Activated CD8-positive, alpha-beta memory T cell treated with anti-CD3 and anti-CD28 coated beads for 24 hours (primary cell): ENCODE measurements at regions not wholly inside any gene's neighbourhood (a gene's known extent, or its start where the extent isn't known, plus 50 kb on each side); places are given as distances from the start of the nearest gene placed in this dataset.
A peak's percentile ranks its signal among the peaks of the same experiment; 100 is the strongest.

ENCODE experiments used
- DNase-seq: peaks from one replicate; pipeline ENCODE4 v3.0.0-alpha.2; 2020

DNA sequence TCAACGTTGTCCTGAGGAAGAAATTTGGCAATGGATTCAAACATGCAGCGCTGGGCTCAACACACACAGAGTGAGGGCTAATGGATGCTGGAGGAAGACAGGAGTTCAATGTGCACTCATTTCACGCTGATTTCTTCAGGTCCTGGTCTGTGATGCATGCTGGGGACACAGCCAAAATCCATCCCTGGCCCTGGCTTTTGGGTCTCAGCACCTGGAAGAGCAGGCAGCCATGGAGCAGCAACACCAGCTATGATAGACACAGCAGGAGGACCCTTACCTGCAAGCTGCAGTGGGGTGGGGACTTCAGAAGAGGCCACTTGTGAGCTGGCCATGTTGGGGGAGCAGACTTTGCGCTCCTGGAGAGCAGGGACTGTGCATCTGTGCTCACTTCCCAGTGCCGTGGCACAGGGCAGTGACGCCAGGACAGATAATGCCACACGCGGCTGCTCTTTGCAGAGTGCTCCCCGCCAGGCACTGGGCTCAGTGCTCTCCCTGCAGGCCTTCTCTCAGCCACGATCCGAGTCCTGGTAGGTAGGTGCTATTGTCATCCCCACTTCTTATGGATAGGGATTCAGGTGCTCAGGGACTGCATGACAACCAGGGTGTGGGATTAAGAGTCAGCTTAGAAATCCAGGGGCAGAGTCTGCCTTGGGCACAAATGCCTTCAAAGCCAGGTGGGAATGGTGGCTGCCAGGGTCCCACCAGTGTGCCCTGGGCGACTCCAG is 138.8 kb upstream of the UNC5B start:
- DNase-seq = no peak

DNA sequence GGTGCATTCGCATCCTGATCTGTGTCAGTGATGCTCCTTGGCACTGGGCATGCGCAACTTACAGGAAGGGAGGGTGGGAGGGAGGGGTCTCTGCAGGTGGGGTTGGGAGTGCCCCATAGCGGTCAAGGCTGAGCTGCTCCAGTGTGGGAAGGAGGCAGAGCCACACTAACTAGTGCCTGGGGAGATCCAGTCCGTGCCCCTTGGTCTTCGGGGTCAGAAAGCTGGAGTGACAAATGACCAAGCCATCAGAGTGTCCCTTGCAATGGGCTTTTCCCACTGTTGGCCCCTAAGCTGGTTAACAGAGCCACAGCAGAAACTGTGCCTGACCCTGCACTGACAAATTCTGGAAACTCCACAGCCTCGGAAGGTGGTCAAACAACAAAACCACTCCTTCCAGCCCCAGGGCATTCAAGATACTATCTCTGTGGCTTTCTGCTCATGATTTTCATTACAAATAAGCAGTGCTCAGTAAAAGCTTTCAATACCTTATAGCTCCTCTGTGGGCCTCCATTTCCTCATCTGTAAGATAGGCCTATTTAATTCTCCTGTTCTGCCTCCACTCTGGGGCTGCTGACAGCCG is 138.1 kb upstream of the UNC5B start:
- DNase-seq = no peak

DNA sequence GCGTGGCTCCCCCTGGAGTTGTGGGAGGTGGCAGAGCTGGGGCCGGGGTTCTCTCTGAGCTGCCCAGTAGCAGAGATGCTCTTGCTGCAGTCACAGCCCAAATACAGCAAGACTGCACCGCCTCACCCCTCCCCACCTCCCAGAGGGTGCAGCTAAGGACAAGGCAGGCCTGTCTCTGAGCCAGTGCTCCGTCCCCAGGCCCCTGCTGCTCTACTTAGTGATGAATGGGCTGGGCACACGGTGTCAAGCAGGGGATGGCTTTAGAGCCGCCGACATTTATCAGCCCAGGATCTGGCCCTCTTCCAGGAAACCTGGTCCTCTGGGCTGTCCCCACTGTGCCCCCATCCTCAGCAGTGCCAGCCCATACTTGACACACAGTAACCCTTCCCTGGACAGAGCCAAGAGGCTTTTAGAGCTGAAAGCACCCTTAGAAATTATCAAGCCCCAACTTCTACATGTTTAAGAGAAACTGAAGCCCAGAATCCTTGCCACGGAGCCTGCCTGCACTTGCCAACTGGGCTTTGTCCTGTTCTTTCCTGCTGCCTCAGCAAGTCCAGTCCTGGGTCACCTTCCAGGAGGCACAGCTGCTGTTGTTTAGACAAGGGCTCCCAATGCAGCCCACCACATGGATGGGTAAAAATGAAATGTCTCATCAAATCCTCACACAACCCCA is 137.1 kb upstream of the UNC5B start:
- DNase-seq = no peak

DNA sequence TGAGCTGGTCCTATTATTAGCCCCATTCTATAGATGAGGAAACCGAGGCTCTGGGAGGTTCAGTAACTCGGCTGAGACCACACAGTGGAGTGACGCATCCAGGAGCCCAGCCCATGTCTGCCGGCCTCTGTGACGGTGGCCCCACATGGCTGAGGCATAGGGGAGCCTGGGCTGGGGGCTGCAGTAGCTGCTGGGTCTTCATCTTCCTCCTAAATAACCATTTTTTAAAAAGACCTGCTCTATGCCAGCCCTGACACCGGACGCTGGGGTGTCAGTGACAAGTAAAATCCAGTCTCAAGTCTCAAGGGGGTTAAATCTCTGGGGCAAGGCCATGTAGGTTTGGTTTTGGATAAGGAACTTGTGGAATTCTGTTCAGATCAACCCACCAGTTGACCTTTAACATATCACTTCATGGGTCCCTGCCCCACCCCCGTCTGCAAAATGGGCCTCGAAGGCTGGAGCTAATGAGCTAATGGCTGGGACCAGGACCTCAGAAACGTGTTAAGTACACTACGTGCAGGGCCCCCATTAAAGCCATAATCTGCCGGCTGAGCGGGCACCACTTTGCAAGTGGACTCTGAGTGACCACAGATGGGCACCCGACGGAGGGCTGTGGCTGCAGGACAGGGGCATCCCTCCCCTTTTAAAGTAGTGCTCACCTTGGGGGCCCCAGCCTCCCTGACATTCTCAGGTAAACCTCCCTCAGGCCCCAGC is 136.5 kb upstream of the UNC5B start:
- peak; percentile 45 for DNase-seq

DNA sequence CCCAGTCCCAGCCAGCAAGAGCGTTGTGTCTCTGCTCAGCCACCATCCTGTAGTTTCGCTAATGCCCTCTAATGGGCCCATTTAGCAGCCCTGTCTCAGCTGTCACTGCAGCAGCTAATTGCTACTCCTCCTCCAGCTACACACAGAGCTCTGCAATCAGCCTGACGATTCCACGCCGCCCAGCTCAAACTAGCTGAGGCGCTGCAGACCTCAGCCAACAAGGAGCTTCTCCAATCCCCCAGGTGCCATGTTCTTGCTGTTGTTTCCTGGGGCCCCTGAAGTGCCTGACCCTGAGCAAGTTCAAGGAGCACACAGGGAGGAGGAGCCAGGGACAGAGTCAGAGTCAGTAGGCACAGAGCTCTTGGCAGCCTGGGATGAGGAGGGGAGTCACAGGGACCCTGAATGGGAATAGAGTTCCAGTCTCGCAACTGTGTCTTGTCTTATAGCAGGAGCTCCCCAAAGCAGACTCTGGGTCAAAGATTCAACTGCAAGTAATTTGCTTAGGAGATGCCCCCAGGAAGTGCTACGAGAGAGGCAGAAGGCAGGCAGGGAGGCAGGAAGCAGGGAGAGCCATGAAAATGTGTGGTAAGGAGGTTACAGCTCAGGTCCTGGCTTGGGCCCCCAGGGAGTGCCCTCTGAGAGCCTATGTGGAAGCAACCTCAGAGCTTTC is 135.8 kb upstream of the UNC5B start:
- DNase-seq = peak; percentile 42

DNA sequence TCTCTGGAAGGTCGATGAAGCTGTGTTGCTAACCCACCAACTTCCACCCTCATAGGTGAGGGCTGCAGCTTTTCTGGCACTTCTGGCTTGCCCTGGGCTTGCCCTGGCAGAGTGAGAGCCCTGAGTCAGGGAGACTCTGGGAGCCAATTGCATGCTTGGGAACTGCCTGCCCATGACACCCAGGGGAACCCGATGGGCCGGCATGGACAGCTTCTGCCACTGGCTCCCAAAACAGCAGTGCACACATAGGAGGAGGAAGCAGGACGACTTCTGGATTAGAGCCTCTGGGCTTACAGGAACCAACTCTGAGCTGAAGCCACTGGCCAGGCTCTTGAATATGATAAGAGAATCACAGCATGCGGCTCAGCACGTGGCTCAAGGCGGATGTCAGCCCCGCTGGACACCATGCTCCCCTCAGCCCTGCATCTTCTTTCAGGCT is 135.2 kb upstream of the UNC5B start:
- no peak for DNase-seq

DNA sequence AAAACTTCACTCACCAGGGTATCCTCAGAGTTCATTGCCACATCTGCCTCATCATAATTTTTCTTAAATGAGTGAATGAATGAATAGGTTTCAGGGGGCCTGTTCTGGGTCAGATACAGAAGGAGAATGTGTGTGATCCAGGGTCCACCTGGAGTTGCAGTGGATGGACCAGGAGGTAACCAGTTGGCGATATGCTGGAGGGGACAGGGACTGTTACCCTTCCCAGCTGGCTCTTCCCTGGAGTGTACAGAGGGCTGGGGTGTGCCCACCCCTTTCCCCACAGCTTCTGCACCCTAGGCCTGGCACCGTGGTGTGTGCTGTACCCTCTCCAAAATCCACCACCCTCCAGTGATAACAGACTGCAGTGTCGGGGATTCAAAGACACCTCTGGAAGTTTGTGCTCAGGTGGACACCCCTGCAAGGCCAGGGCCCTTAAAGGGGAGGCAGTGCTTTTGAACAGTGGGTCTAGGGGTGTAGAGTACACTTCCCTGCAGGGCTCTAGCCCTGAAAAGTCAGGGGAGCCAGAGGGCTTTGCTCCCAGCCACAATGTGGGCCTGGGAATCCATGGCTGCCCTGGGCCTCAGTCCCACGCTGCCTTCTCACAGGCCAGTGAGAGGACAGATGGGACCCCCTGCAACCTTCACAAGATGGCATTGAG is 134.4 kb upstream of the UNC5B start:
- peak; percentile 43 for DNase-seq

DNA sequence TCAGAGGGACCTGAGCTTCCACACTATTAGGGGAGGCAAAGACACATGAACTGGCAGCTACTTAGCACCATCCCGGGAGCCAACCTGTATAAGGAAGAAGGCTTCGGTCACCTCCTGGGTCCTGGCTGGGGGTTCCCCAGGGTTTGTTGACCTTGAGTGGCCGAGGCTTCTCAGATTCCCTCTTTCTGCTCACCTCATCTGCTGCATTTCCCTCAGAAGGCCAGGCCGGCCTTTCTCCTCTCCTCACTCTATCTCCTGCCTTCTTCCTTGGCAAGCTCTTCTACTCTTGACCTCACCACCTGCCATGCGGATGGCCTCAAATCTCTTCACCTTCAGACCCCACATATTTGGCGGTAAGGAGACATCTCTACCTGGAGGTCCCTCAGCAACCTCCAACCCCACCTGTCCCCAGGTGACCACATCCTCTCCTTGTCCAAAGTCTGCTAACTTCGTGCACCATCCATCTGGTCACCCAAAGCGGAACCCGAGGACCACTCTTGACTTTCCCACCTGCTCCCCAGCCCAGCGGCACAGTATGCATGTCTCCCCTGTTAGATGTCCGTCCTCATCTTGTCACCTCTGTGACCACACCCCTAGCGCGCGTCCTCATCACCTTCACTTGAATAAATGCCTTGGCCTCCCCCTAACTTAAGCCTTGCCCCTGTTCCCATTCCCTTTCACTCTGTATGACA is 133.8 kb upstream of the UNC5B start:
- DNase-seq = peak; percentile 21

DNA sequence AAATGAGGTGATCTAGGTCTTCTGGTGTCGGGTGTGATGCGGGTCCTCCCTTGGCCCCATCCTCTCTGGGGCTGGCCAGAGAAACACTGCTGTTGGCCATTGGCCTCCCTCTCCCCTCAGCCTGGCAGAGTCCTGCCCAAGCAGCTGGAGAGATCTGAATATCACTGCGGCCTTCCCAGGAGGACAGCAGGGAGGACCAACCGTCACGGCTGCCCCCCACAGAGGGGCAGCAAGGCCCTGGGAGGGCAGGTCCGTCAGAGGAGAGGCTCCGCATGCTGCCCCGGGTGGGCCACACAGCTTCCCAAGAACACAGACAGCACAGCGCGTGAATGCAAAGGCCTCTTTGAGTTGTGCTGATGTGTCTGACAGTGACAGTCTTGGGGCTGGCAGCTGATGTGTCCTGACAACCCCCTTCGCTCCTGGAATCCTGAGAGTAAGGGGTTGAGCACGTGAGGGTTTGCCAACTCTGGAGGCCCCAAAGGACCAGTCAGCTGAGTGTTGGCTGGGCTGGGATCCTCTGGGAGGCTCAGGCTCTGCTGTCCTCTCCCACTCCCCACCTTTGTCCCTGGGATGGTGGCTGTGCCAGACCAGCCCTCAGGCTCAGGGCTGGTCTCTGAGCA is 132.5 kb upstream of the UNC5B start:
- peak; percentile 30 for DNase-seq

DNA sequence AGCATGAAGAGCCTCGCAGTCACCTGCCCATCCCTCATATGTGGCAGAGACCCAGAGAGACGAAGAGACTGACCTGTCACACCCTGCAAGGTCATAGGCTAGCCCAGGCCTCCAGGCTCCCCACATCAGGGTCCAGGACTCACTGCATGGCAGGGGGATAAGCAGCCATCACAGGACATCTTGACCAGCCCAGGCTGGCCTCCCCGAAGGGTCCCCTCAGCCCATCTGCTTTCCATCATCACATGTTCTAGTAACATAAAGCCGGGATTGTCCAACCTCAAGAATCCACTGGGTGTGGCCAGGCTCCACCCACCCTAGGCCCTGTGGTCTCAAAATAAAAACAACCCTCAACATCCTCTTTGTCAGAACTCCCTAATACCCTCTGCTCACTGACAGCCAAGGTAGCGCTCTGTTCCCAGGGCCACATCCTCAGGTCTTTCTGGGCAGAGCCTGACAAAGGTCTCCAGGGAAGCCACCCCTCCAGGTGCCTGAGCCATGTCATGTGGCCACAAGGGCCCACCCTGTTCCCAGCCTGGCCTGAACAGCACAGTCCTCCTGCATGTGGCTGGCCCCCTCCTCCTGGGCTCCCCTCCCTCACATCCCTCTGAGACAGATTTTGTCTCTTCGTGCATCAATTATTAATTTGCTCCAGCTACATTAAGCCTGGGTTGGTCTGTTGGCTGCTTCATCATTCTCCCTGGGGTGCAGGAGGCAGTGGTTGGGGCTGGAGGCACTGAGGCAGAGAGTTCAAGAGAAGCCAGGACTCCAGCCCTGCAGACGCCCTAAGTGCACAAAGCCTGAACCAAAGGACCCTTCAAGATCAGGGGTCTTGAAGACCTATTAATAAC is 131.8 kb upstream of the UNC5B start:
- peak; percentile 41 for DNase-seq

DNA sequence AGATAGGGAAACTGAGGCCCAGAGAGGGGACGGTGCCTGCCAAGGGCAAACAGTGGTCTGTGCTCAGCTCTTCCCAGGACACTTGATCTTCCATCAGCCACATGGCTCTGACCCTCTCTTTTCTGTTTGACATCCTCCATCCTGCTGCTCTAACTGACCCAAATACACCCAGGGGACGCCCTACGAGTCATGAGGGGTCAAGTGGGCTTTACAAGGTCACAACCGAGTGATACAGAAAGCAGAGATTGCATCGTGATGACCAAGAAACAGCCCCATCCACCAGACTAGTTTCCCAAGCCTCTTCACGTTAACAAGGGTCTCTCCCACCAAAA is 131.2 kb upstream of the UNC5B start:
- DNase-seq = peak; percentile 32

DNA sequence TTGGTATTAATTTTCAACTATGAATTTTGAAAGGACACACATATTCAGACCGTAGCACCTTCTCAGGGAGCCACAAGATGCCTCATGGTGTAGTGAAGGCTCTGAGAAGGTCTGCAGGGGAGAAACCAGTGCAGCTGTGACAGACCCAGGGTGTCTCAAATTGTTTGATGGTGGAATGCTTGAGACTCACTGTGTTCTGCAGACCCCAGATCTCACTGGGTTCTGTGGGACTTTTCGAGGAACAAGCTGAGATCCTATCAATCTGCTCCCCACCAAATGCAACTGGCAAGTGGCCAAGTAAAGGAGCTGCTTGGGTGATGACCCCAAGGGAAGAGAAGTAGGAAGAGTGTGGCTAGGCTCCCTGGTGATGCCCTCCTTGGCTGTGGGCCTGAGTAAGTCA is 130.5 kb upstream of the UNC5B start:
- DNase-seq = peak; percentile 35

DNA sequence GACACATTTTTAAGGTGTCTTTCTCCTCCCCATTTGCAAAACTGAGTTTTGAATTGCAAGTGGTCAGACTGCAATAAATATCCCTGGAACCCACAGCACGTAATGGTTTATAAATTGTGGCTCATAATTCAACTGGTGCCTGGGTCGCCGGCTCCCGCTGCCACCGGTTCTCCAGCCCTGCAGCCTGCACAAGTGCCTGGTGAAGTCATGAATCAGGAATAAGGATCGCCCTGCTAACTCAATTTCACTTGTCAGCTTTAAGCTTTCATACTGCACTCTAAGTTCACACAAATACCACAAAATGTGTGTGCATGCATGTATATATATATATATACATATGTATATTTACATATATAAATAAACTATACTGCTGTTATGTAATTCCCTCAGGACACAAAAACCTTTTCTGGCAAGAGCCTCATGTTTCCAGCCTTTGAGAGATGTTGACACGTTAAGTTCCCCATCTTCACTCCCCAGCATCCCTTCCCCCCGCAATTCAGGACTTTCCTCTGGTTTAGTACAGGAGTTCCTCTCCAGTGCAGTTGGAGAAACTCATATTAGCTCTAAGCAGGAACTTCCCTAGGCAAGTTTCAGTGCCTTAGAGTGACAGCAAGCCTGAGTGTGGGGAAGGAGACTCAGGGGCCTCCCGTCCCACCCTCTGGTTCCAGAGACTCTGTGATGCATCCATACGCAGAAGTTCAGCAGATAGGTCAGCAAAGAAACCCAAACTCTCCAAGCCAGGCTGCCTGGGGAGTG is 129.2 kb upstream of the UNC5B start:
- DNase-seq = no peak

DNA sequence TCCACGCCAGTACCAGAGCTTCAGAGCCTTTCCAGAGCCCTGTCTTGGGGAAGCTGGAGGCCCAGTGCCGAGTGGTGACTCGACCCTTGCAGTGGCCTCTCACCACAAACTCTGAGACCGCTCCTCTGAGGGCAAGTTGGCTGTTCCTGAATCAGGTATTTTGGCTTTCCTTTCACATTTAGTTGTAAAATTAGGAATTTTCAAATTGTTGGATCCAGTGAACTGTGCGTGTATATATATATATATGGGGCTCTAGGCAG is 128.7 kb upstream of the UNC5B start:
- peak; percentile 28 for DNase-seq

DNA sequence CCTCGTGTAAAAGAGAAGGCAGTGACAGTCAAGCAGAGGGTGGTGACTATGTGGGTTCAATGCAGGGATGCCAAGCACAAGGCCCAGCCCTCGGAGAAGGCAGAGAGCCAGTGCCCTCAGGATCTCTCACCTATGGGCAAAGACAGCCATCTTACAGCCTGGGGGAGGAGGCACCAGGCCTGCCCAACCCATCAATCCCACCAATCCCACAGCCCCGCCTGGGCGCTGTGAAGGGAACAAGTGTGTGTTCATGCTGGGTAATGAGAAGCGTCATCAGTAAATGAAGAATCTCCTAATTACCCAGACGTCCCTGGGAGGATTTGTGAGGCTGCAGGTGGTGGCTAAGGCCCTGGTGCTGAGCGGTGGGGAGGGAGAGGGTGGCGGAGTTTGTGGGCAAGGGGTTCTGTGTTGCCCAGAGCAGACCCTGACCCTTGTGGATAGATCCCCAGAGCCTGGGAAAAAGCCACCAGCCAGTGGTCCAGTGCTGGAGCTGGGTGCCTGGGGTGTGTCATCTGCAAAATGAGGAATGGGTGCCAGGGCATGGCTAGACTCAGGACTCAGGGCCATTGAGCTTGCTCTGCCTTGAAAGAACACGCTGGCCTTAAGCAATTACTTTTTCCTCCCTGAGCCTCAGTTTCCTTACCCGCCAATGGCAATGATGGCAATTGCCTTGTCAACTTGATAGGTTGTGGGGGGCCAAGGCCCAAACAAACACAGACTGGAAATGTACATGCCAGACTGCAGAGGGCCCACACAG is 128.1 kb upstream of the UNC5B start:
- DNase-seq = peak; percentile 44

DNA sequence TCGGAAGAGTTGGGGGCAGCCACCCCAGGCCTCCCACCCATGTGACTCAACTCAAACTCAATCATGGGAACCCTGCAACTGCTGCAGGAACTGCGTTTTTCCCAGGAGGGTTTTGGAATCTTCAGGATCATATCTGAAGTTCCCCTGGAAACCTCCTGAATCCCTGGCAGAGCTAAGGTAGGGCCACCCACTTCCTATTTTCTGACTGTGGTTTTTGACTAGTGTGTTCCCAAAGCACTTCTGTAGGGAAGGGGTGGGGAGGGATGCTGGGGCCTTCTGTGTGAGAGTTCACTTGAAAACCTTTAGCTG is 127.6 kb upstream of the UNC5B start:
- peak; percentile 19 for DNase-seq

DNA sequence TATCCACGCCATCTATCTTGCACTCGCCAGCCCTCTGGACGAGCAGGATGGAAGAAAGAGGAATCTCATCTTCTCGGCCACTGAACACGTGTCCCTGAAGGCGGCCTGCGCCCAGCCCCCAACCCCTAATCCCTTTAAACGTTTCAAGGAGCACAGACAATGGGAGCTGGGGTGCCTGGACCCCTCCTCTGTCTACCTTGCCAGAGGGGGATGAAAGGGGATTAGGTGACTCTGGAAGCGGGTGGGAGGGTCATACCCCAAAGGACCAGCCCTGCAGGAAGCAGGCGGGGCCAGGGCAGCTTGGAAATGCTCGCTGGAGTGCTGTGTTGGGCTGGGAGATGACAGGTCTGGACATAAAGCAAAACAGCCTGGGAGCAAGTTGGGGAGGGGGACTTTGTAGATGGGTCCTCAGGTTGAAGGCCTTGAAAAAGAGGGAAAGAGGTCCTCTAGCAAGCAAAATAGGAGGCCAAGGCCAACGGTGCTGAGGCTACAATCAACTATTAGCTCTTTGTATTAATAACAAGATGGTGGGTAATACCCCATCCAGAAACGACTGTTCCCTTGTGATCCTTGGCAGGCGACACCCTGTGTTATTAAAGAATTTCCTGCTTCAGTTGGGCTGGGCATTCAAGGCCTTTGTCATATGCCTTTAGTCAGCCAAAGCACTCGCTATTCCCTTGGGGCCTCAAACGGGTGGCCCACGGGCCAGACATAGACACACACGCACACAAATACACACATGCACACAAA is 126.5 kb upstream of the UNC5B start:
- peak; percentile 28 for DNase-seq

DNA sequence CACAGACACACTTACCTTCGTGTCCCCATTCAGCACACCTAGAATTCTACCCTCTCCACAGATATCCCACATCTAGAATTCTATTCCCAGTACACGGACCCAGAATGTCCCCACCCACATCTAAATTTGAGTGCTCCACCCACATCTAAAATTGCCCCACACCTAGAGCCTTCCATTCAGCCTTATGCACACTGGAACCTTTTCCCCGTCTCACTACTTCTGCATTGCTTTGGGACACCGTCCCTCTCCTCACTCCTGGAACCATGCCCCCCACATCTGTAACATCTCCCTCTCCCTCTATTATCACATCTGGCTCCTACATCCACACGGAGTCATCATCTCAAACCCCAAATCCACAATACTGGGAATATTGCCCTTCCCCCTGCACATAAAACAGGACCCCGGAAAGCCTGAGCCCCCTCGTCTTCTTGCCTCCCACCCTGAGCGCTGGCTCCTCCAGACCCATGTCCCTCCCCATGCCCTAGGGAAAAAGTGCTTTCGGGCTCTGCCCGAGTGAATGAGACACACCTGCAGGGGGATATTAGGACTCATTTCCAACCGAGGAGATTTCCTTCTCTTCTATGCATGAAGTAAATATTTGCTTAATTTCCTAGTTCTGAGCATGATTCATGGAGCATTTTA is 125.8 kb upstream of the UNC5B start:
- peak; percentile 4 for DNase-seq
